GM12878 (cell line): ENCODE measurements at regions not wholly inside any gene's neighbourhood (a gene's known extent, or its start where the extent isn't known, plus 50 kb on each side); places are given as distances from the start of the nearest gene placed in this dataset.

ENCODE experiments used
- EP300 ChIP-seq, 2 experiments: fragments of 150-350 bp in 1 of 2; IDR thresholded peaks; 2 replicates each; pipeline ENCODE4 v1.6.1; 2011 to 2012; ENCODE audit warnings: low read depth in 2 of 2, low read length in 2 of 2, borderline replicate concordance in 1 of 2, improper control_type of control experiment in 1 of 2, inconsistent platforms in 1 of 2; ENCODE audit not compliant: control insufficient read depth in 1 of 2
- ETV6 ChIP-seq, 2 experiments: fragments of 450-650 bp in 1 of 2; IDR thresholded peaks in 1 of 2; conservative IDR thresholded peaks in 1 of 2; 2 replicates each; pipeline ENCODE4 v1.6.1; 2014; ENCODE audit warnings: antibody characterized with exemption in 1 of 2, borderline replicate concordance in 1 of 2, low read depth in 1 of 2, mild to moderate bottlenecking in 1 of 2, moderate library complexity in 1 of 2
- SP1 ChIP-seq: IDR thresholded peaks from one replicate; pipeline ENCODE4 v1.6.1; 2011; ENCODE audit warnings: low read depth, low read length
- YY1 ChIP-seq: IDR thresholded peaks from 2 replicates; pipeline ENCODE4 v1.6.1; 2011; ENCODE audit warnings: low read depth, mild to moderate bottlenecking, low read length
- TF ChIP-seq, protein P1 (sequence below): fragments of 450-650 bp; formaldehyde crosslinking; IDR thresholded peaks from 2 replicates; pipeline ENCODE4 v1.4.0; 2022; ENCODE audit warnings: mild to moderate bottlenecking, moderate library complexity

DNA sequence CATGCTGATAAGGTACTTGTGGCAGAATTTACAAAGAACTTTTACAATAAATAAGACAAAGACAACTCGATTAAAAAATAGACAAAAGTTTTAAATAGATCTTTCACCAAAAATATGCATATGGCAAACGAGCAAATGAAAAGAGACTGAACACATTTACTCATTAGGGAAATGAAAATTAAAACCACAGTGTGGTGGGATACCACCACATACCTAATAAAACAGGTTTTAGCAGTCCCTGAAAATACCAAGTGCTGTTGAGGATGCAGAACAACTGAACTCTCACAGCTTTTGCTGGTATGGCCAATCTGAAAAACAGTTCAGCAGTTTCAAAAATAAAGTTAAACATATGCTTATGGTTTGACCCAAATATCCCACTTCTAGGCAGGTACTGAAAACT, 205.4 kb upstream of the ADO start:
- TF ChIP-seq SP1: no peak
- TF ChIP-seq YY1: no peak
- TF ChIP-seq, protein P1, sequence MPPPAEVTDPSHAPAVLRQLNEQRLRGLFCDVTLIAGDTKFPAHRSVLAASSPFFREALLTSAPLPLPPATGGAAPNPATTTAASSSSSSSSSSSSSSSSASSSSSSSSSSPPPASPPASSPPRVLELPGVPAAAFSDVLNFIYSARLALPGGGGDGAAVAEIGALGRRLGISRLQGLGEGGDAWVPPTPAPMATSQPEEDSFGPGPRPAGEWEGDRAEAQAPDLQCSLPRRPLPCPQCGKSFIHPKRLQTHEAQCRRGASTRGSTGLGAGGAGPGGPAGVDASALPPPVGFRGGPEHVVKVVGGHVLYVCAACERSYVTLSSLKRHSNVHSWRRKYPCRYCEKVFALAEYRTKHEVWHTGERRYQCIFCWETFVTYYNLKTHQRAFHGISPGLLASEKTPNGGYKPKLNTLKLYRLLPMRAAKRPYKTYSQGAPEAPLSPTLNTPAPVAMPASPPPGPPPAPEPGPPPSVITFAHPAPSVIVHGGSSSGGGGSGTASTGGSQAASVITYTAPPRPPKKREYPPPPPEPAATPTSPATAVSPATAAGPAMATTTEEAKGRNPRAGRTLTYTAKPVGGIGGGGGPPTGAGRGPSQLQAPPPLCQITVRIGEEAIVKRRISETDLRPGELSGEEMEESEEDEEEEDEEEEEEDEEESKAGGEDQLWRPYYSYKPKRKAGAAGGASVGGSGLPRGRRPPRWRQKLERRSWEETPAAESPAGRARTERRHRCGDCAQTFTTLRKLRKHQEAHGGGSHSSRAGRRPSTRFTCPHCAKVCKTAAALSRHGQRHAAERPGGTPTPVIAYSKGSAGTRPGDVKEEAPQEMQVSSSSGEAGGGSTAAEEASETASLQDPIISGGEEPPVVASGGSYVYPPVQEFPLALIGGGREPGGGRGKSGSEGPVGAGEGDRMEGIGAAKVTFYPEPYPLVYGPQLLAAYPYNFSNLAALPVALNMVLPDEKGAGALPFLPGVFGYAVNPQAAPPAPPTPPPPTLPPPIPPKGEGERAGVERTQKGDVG (CRISPR knock-in tag): no peak
- TF ChIP-seq ETV6 (conservative IDR thresholded peaks at IDR 0.05 in 1 of 2, IDR thresholded peaks at IDR 0.05 in 1 of 2; ENCODE audit: borderline replicate concordance in 1 of 2, low read depth in 1 of 2): no peak
- no peak for TF ChIP-seq EP300 (IDR thresholded peaks at IDR 0.05; ENCODE audit: borderline replicate concordance in 1 of 2, control insufficient read depth in 1 of 2, low read depth in 2 of 2, low read length in 2 of 2)
